ENCODE measurements at regions not wholly inside any gene's neighbourhood (a gene's known extent, or its start where the extent isn't known, plus 50 kb on each side); places are given as distances from the start of the nearest gene placed in this dataset.

DNA sequence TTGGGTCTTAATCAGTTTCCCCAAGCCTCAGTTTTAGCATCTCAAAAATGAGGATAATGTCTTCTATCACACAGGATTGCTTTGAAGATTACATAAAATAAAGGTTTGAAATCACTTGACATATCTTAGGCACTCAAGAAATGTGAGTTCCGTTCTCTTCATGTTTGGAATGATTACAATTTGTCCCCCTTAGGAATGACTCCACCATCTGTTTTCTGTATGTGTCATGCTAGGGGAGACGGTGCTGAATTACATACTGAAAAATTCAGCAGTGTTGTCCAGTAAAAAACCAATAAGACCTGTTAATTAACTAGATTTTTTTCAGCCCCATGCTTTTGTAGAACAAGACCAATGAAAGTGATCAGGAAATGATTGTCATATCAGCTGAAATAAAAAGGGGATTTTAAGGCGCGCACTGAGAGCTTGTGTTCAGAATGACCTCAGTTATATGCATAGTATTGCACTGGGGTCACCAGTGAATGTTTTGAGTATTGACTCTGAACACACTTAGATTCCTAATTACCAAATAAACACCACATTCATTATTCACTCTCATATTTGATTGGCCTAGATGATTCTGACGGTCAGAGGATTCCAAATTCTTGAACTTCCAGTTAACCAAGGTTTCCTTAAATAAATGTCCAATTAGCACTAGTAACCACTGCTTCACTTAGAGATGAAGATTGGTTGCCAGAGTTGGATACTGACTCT is 114.5 kb upstream of the KCNK2 start:
- Mint-ChIP-seq H3K27me3 (no peaks in the 10 kb centered on the region), H3K27ac (no peak overlapping the region), H3K4me1 (no peaks in the 10 kb centered on the region), H3K4me3 (no peak overlapping the region), H3K9me3 (ENCODE audit: insufficient read depth) (no peaks in the 10 kb centered on the region)
- H3K4me3 ChIP-seq (ENCODE audit: control extremely low read depth in 1 of 5, extremely low read depth in 1 of 5, insufficient read depth in 1 of 5, low read depth in 2 of 5, low read length in 4 of 5): no peak overlapping the region
- H3K36me3 ChIP-seq (replicated peaks in 1 of 2; ENCODE audit: control extremely low read depth in 1 of 2, control insufficient read depth in 1 of 2, extremely low read depth in 1 of 2, insufficient read depth in 2 of 2, low read length in 1 of 2): no peaks in the 10 kb centered on the region
- H3K9ac ChIP-seq (ENCODE audit: low read length): no peak overlapping the region
- TF ChIP-seq EZH2 (IDR thresholded peaks at IDR 0.05; ENCODE audit: borderline replicate concordance, insufficient read depth, low read depth, low read length, poor library complexity, severe bottlenecking): no peak
- TF ChIP-seq, protein P1, sequence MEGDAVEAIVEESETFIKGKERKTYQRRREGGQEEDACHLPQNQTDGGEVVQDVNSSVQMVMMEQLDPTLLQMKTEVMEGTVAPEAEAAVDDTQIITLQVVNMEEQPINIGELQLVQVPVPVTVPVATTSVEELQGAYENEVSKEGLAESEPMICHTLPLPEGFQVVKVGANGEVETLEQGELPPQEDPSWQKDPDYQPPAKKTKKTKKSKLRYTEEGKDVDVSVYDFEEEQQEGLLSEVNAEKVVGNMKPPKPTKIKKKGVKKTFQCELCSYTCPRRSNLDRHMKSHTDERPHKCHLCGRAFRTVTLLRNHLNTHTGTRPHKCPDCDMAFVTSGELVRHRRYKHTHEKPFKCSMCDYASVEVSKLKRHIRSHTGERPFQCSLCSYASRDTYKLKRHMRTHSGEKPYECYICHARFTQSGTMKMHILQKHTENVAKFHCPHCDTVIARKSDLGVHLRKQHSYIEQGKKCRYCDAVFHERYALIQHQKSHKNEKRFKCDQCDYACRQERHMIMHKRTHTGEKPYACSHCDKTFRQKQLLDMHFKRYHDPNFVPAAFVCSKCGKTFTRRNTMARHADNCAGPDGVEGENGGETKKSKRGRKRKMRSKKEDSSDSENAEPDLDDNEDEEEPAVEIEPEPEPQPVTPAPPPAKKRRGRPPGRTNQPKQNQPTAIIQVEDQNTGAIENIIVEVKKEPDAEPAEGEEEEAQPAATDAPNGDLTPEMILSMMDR (IDR thresholded peaks at IDR 0.05): no peak
- H3K4me2 ChIP-seq (replicated peaks; ENCODE audit: low read depth, low read length, poor library complexity, severe bottlenecking): no peak overlapping the region
- H3K9me3 ChIP-seq (ENCODE audit: control extremely low read depth in 1 of 3, control insufficient read depth in 2 of 3, insufficient read depth in 1 of 3, low read length in 2 of 3): no peaks in the 10 kb centered on the region
- no peaks in the 10 kb centered on the region for H3K27me3 ChIP-seq (replicated peaks in 1 of 4; ENCODE audit: control extremely low read depth in 1 of 4, control insufficient read depth in 3 of 4, insufficient read depth in 4 of 4, low read length in 3 of 4)
- DNase-seq (no peak), ATAC-seq (ENCODE audit: low read depth) (no peak)
- no peaks in the 10 kb centered on the region for H3K79me2 ChIP-seq (ENCODE audit: control insufficient read depth, insufficient read depth, low read length)
- no peaks in the 10 kb centered on the region for H4K20me1 ChIP-seq (ENCODE audit: control insufficient read depth, insufficient read depth, low read length, poor library complexity, severe bottlenecking)
- no peak overlapping the region for H3K27ac ChIP-seq (ENCODE audit: low read length in 2 of 2)
- intact Hi-C loops (cut with micrococcal nuclease): no loop called here
- POLR2A ChIA-PET: no interaction called here
- no peaks in the 10 kb centered on the region for H3K4me1 ChIP-seq (ENCODE audit: control insufficient read depth in 2 of 2, insufficient read depth in 2 of 2, low read length in 2 of 2)
- no peak overlapping the region for H2AFZ ChIP-seq (ENCODE audit: insufficient read depth, low read depth, low read length, poor library complexity, severe bottlenecking)
- CTCF ChIA-PET: no interaction called here
- WGBS (ENCODE audit: insufficient coverage): no CpG with 5 or more reads among the region's 5 CpGs

DNA sequence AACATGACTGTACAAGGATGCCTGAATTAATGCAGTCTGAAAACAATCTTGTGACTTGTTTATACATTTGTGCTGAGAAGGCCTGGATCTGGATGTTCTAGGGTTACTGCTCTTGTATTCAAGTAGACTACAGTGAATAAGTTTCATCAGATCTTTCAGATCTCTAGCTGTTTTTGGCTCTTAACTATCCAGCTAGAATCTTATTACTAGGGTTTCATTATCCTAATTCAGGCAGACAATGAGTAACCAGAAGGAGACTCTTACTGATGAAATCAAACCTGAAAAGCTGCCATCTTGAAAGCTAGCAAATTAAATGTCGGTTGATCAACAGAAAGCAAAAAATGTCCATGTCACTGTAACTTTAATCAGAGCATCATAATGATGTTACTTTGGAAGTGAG is 112.5 kb upstream of the KCNK2 start:
- no peaks in the 10 kb centered on the region for H3K79me2 ChIP-seq (ENCODE audit: control insufficient read depth, insufficient read depth, low read length)
- CTCF ChIA-PET: no interaction called here
- no peak overlapping the region for H3K9ac ChIP-seq (ENCODE audit: low read length)
- H3K4me3 ChIP-seq (ENCODE audit: control extremely low read depth in 1 of 5, extremely low read depth in 1 of 5, insufficient read depth in 1 of 5, low read depth in 2 of 5, low read length in 4 of 5): no peak overlapping the region
- no peaks in the 10 kb centered on the region for H3K4me1 ChIP-seq (ENCODE audit: control insufficient read depth in 2 of 2, insufficient read depth in 2 of 2, low read length in 2 of 2)
- H4K20me1 ChIP-seq (ENCODE audit: control insufficient read depth, insufficient read depth, low read length, poor library complexity, severe bottlenecking): no peaks in the 10 kb centered on the region
- H3K4me1 Mint-ChIP-seq: no peaks in the 10 kb centered on the region
- no peaks in the 10 kb centered on the region for H3K9me3 Mint-ChIP-seq (ENCODE audit: insufficient read depth)
- H3K4me3 Mint-ChIP-seq: no peak overlapping the region
- ATAC-seq (ENCODE audit: low read depth): no peak
- H2AFZ ChIP-seq (ENCODE audit: insufficient read depth, low read depth, low read length, poor library complexity, severe bottlenecking): no peak overlapping the region
- no peak overlapping the region for H3K27ac ChIP-seq (ENCODE audit: low read length in 2 of 2)
- H3K36me3 ChIP-seq (replicated peaks in 1 of 2; ENCODE audit: control extremely low read depth in 1 of 2, control insufficient read depth in 1 of 2, extremely low read depth in 1 of 2, insufficient read depth in 2 of 2, low read length in 1 of 2): no peaks in the 10 kb centered on the region
- POLR2A ChIA-PET: no interaction called here
- intact Hi-C loops (cut with micrococcal nuclease): no loop called here
- H3K27me3 Mint-ChIP-seq: no peaks in the 10 kb centered on the region
- H3K4me2 ChIP-seq (replicated peaks; ENCODE audit: low read depth, low read length, poor library complexity, severe bottlenecking): no peak overlapping the region
- DNase-seq: no peak
- no peak for TF ChIP-seq EZH2 (IDR thresholded peaks at IDR 0.05; ENCODE audit: borderline replicate concordance, insufficient read depth, low read depth, low read length, poor library complexity, severe bottlenecking)
- TF ChIP-seq, protein P1 (IDR thresholded peaks at IDR 0.05): no peak
- WGBS (ENCODE audit: insufficient coverage): no CpG with 5 or more reads among the region's 1 CpG
- no peak overlapping the region for H3K27ac Mint-ChIP-seq
- no peaks in the 10 kb centered on the region for H3K9me3 ChIP-seq (ENCODE audit: control extremely low read depth in 1 of 3, control insufficient read depth in 2 of 3, insufficient read depth in 1 of 3, low read length in 2 of 3)
- no peaks in the 10 kb centered on the region for H3K27me3 ChIP-seq (replicated peaks in 1 of 4; ENCODE audit: control extremely low read depth in 1 of 4, control insufficient read depth in 3 of 4, insufficient read depth in 4 of 4, low read length in 3 of 4)
